ENCODE measurements at regions not wholly inside any gene's neighbourhood (a gene's known extent, or its start where the extent isn't known, plus 50 kb on each side); places are given as distances from the start of the nearest gene placed in this dataset.

DNA sequence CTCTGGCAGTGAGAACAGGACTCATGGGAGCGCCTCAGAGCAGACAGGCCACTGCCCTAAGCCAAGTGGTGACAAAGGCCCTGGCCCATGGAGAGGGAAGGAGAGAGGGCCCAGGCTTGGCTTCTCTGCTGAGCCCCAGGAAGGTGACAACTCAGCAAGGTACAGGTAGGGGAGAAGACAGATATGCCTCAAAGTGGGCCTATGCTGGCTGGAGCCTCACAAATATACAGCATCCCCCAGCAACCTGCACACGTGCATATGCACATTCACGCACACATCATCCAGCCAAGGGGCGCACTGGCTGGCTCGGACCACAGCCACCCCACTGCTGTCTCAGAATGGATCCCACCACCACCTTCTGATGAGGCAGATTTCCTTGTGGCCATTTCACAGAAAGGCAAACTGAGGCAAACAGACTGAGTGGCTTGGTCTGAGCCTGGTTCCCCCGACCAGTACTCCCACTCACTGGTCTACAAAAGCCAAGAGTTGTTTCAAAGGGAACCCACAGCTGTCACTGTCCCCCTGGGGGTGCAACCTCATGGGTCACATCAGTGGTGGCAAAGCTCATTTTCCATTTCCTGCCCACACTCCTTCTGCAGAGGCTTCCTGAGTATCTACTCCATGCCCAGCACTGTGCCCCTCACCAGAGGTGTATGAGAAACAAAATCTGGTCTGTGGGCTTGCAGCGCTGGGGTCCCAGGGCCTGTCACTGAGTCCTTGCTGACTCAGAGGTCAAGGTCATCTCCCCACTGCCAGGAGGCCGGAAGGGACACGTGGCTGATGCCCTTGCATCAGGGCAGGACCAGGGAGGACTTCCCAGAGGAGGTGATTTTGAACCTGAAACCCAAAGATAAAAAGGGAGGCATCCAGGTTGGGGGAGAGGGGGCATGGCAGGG is 67.3 kb upstream of the PRR5 start:
- no peaks in the 10 kb centered on the region for H3K9me3 ChIP-seq (ENCODE audit: low read depth, low read length, poor library complexity, severe bottlenecking)
- no TSS peak for BruUV-seq (replicated peaks)
- DNase-seq (ENCODE audit: low spot score), result no peak
- H3K4me3 ChIP-seq (ENCODE audit: low read depth, low read length, poor library complexity, severe bottlenecking), result no peak overlapping the region
- TF ChIP-seq, protein P1, sequence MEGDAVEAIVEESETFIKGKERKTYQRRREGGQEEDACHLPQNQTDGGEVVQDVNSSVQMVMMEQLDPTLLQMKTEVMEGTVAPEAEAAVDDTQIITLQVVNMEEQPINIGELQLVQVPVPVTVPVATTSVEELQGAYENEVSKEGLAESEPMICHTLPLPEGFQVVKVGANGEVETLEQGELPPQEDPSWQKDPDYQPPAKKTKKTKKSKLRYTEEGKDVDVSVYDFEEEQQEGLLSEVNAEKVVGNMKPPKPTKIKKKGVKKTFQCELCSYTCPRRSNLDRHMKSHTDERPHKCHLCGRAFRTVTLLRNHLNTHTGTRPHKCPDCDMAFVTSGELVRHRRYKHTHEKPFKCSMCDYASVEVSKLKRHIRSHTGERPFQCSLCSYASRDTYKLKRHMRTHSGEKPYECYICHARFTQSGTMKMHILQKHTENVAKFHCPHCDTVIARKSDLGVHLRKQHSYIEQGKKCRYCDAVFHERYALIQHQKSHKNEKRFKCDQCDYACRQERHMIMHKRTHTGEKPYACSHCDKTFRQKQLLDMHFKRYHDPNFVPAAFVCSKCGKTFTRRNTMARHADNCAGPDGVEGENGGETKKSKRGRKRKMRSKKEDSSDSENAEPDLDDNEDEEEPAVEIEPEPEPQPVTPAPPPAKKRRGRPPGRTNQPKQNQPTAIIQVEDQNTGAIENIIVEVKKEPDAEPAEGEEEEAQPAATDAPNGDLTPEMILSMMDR (conservative IDR thresholded peaks at IDR 0.05; ENCODE audit: low read depth, low read length), result no peak
- no peak for TF ChIP-seq EZH2 (IDR thresholded peaks at IDR 0.05; ENCODE audit: borderline replicate concordance, low read depth, low read length, poor library complexity, severe bottlenecking)
- H3K27me3 ChIP-seq (replicated peaks; ENCODE audit: insufficient read depth, low read depth, low read length, poor library complexity), result no peaks in the 10 kb centered on the region
- no peak overlapping the region for H3K27ac ChIP-seq (ENCODE audit: low read depth, low read length, poor library complexity, severe bottlenecking)
- intact Hi-C loops (cut with micrococcal nuclease; ENCODE audit: unreplicated experiment), result no loop called here
- H3K4me1 ChIP-seq (ENCODE audit: insufficient read depth, low read length, poor library complexity, severe bottlenecking), result no peaks in the 10 kb centered on the region
- POLR2A ChIA-PET (ENCODE audit: low non-redundant PET), result no interaction called here
- no peaks in the 10 kb centered on the region for H3K36me3 ChIP-seq (ENCODE audit: insufficient read depth, low read length, poor library complexity, severe bottlenecking)
- CTCF ChIA-PET, result no interaction called here

DNA sequence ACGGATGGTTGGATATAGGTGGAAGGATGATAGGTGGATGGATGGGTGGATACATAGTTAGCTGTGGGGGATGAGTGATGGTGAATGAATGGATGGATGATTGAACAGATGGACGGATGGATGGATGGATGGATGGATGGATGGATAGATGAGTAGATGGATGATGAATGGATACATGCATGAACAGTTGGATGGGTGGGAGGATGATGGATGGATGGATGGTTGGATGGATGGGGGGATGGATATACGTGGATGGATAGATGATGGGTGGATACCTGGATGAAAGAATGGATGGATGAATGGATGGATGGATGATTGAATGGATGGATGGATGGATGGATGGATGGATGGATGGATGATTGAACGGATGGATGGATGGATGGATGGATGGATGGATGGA is 68.4 kb upstream of the PRR5 start:
- ChIA-PET CTCF (no interaction called here), POLR2A (ENCODE audit: low non-redundant PET) (no interaction called here)
- no peak overlapping the region for H3K4me3 ChIP-seq (ENCODE audit: low read depth, low read length, poor library complexity, severe bottlenecking)
- TF ChIP-seq, protein P1 (conservative IDR thresholded peaks at IDR 0.05; ENCODE audit: low read depth, low read length), result no peak
- TF ChIP-seq EZH2 (IDR thresholded peaks at IDR 0.05; ENCODE audit: borderline replicate concordance, low read depth, low read length, poor library complexity, severe bottlenecking), result no peak
- no peaks in the 10 kb centered on the region for H3K9me3 ChIP-seq (ENCODE audit: low read depth, low read length, poor library complexity, severe bottlenecking)
- H3K27me3 ChIP-seq (replicated peaks; ENCODE audit: insufficient read depth, low read depth, low read length, poor library complexity), result no peaks in the 10 kb centered on the region
- no peaks in the 10 kb centered on the region for H3K36me3 ChIP-seq (ENCODE audit: insufficient read depth, low read length, poor library complexity, severe bottlenecking)
- no TSS peak for BruUV-seq (replicated peaks)
- no peaks in the 10 kb centered on the region for H3K4me1 ChIP-seq (ENCODE audit: insufficient read depth, low read length, poor library complexity, severe bottlenecking)
- intact Hi-C loops (cut with micrococcal nuclease; ENCODE audit: unreplicated experiment), result no loop called here
- H3K27ac ChIP-seq (ENCODE audit: low read depth, low read length, poor library complexity, severe bottlenecking), result no peak overlapping the region
- DNase-seq (ENCODE audit: low spot score), result no peak

DNA sequence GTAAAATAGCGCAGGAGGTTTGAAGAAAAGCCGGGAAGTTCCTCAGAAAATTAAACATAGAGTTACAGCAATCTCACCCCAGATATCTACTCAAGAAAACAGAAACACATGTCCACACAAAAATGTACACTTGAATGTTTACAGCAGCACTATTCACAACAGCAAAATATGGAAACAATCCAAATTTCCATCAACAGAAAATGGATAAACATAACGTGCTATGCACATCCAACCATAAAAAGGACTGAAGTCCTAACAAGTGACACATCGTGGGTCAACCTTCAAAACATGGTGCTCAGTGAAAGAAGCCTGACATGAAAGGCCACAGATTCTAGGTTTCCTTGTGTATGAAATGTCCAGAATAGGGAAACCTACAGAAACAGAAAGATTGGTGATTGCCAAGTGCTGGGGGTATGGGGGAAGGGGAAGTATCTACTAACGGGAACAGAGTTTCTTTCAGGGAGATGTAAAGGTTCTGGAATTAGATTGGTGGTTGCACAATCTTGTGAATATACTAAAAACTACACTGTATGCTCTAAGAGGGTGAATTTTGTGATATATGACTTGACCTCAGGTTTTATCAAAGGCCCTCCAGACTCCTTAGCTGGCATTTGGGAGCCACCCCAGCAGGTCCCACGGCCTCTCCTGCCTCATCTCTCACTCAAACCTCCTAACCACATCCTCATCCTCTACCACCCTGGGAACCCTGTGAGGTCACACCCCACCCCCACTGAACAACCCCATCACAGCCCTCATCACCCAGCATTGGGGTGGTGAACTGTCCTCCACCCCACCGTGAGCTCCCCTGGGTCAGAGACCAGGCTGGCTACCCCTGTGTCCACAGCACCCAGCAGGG is 69.2 kb upstream of the PRR5 start:
- Histone ChIP-seq H3K27me3 (replicated peaks; ENCODE audit: insufficient read depth, low read depth, low read length, poor library complexity) (no peaks in the 10 kb centered on the region), H3K4me1 (ENCODE audit: insufficient read depth, low read length, poor library complexity, severe bottlenecking) (no peaks in the 10 kb centered on the region), H3K27ac (ENCODE audit: low read depth, low read length, poor library complexity, severe bottlenecking) (no peak overlapping the region), H3K9me3 (ENCODE audit: low read depth, low read length, poor library complexity, severe bottlenecking) (no peaks in the 10 kb centered on the region), H3K4me3 (ENCODE audit: low read depth, low read length, poor library complexity, severe bottlenecking) (no peak overlapping the region), H3K36me3 (ENCODE audit: insufficient read depth, low read length, poor library complexity, severe bottlenecking) (no peaks in the 10 kb centered on the region)
- DNase-seq (ENCODE audit: low spot score), result no peak
- ChIA-PET CTCF (no interaction called here), POLR2A (ENCODE audit: low non-redundant PET) (no interaction called here)
- no TSS peak for BruUV-seq (replicated peaks)
- intact Hi-C loops (cut with micrococcal nuclease; ENCODE audit: unreplicated experiment), result no loop called here
- TF ChIP-seq EZH2 (IDR thresholded peaks at IDR 0.05; ENCODE audit: borderline replicate concordance, low read depth, low read length, poor library complexity, severe bottlenecking), result no peak
- TF ChIP-seq, protein P1 (conservative IDR thresholded peaks at IDR 0.05; ENCODE audit: low read depth, low read length), result no peak

Data from A673 (cell line).